Osteoblast (primary cell): ENCODE measurements at regions not wholly inside any gene's neighbourhood (a gene's known extent, or its start where the extent isn't known, plus 50 kb on each side); places are given as distances from the start of the nearest gene placed in this dataset.

Source experiments
- DNase-seq: peaks from one replicate; pipeline ENCODE4 v3.0.0; 2011; ENCODE audit warnings: low spot score, mixed read lengths; ENCODE audit not compliant: insufficient read length; ENCODE audit errors: missing footprints
- H2AFZ ChIP-seq: 2 replicates; pipeline ENCODE4 v1.6.0; 2011; ENCODE audit warnings: mild to moderate bottlenecking, low read length
- H3K27ac ChIP-seq: 2 replicates; pipeline ENCODE4 v1.5.1; 2011; ENCODE audit warnings: mild to moderate bottlenecking, low read depth, low read length, moderate library complexity
- H3K27me3 ChIP-seq: 2 replicates; pipeline ENCODE4 v1.6.0; 2012; ENCODE audit warnings: mild to moderate bottlenecking, control low read depth, inconsistent platforms, low read length, moderate library complexity; ENCODE audit not compliant: insufficient read depth
- H3K36me3 ChIP-seq: 2 replicates; pipeline ENCODE4 v1.5.1; 2011; ENCODE audit warnings: mild to moderate bottlenecking, low read length, control low read depth, moderate library complexity; ENCODE audit not compliant: insufficient read depth
- H3K4me1 ChIP-seq: 2 replicates; pipeline ENCODE4 v1.5.1; 2011; ENCODE audit warnings: mild to moderate bottlenecking, low read length, control low read depth, moderate library complexity; ENCODE audit not compliant: insufficient read depth
- H3K4me2 ChIP-seq: 2 replicates; pipeline ENCODE4 v1.6.0; 2011; ENCODE audit warnings: mild to moderate bottlenecking, low read length; ENCODE audit not compliant: insufficient read depth
- H3K4me3 ChIP-seq: fragments of 200-600 bp; sonication (generic); 3 replicates; pipeline ENCODE4 v1.5.1; 2012; ENCODE audit warnings: mild to moderate bottlenecking, low read length, inconsistent platforms; ENCODE audit not compliant: insufficient read depth
- H3K79me2 ChIP-seq: 2 replicates; pipeline ENCODE4 v1.6.0; 2012; ENCODE audit warnings: mild to moderate bottlenecking, low read length, control low read depth, inconsistent platforms; ENCODE audit not compliant: insufficient read depth
- H3K9me3 ChIP-seq: 2 replicates; pipeline ENCODE4 v1.5.1; 2011; ENCODE audit warnings: low read depth, low read length, control low read depth
- H4K20me1 ChIP-seq: 2 replicates; pipeline ENCODE4 v1.6.0; 2012; ENCODE audit warnings: mild to moderate bottlenecking, low read length, control low read depth; ENCODE audit not compliant: insufficient read depth
- TF ChIP-seq, protein P1 (sequence below): IDR thresholded peaks from 2 replicates; pipeline ENCODE4 v1.5.1; 2011; ENCODE audit warnings: mild to moderate bottlenecking, low read depth, low read length, moderate library complexity; ENCODE audit errors: extremely low read depth

DNA sequence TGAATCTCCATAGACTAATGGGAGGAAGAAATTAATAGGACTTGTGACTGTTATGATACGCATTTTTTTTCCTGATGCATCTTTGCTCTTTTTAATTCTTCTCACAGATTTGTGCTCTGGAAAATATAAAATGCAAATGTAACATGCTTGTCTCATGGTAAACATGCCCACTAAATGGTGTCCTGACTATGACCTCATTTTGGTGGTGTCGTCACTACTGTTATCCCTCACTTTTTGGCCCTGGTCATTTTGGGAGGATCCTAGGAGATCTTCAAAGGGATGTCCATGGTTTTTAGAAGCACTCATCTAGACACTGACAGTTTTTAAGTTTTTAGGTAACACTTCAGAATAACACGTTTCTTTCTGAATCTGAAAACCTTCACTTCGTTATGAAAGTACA lies 790.8 kb upstream of the FBXO33 start:
- H3K27ac ChIP-seq: no peak overlapping the region
- H3K4me3 ChIP-seq: no peak overlapping the region
- H3K9me3 ChIP-seq: no peaks in the 10 kb centered on the region
- H2AFZ ChIP-seq: no peak overlapping the region
- H3K4me1 ChIP-seq: no peaks in the 10 kb centered on the region
- H3K79me2 ChIP-seq: no peaks in the 10 kb centered on the region
- no peaks in the 10 kb centered on the region for H4K20me1 ChIP-seq
- DNase-seq: no peak
- H3K27me3 ChIP-seq: no peaks in the 10 kb centered on the region
- TF ChIP-seq, protein P1, sequence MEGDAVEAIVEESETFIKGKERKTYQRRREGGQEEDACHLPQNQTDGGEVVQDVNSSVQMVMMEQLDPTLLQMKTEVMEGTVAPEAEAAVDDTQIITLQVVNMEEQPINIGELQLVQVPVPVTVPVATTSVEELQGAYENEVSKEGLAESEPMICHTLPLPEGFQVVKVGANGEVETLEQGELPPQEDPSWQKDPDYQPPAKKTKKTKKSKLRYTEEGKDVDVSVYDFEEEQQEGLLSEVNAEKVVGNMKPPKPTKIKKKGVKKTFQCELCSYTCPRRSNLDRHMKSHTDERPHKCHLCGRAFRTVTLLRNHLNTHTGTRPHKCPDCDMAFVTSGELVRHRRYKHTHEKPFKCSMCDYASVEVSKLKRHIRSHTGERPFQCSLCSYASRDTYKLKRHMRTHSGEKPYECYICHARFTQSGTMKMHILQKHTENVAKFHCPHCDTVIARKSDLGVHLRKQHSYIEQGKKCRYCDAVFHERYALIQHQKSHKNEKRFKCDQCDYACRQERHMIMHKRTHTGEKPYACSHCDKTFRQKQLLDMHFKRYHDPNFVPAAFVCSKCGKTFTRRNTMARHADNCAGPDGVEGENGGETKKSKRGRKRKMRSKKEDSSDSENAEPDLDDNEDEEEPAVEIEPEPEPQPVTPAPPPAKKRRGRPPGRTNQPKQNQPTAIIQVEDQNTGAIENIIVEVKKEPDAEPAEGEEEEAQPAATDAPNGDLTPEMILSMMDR: no peak
- H3K4me2 ChIP-seq: no peak overlapping the region
- H3K36me3 ChIP-seq: no peaks in the 10 kb centered on the region

GRCh38 chr14:40221428-40221827 lies 789.2 kb upstream of the FBXO33 start:
- Histone ChIP-seq H3K4me2 (no peak overlapping the region), H4K20me1 (no peaks in the 10 kb centered on the region), H3K9me3 (no peaks in the 10 kb centered on the region), H3K79me2 (no peaks in the 10 kb centered on the region), H2AFZ (no peak overlapping the region), H3K27me3 (no peaks in the 10 kb centered on the region), H3K4me3 (no peak overlapping the region), H3K27ac (no peak overlapping the region), H3K4me1 (no peaks in the 10 kb centered on the region), H3K36me3 (no peaks in the 10 kb centered on the region)
- TF ChIP-seq, protein P1: no peak
- DNase-seq: no peak

DNA sequence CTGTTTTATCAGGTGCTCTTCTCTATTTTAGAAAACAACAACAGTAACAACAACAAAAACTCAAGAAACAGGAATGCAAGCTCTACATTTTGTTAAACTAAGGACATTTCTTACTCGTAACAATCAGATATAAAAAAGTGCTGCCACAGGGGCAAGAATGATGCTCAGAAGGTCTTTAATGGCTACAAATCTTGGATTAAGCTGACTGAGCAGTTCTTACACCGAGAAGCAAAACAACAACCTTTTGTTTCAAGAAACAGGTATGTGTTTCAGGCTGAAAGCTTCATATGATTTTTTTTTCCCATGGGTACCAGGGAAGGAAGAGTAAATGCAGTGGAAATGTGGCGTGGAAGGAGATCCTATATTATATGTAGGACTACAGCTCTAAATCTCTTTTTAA lies 786.8 kb upstream of the FBXO33 start:
- H4K20me1 ChIP-seq: no peaks in the 10 kb centered on the region
- no peaks in the 10 kb centered on the region for H3K9me3 ChIP-seq
- no peaks in the 10 kb centered on the region for H3K4me1 ChIP-seq
- H3K4me3 ChIP-seq: no peak overlapping the region
- H2AFZ ChIP-seq: no peak overlapping the region
- H3K36me3 ChIP-seq: no peaks in the 10 kb centered on the region
- H3K27me3 ChIP-seq: no peaks in the 10 kb centered on the region
- H3K27ac ChIP-seq: no peak overlapping the region
- DNase-seq: no peak
- no peak overlapping the region for H3K4me2 ChIP-seq
- TF ChIP-seq, protein P1: no peak
- no peaks in the 10 kb centered on the region for H3K79me2 ChIP-seq

- H3K4me1 ChIP-seq: no peaks in the 10 kb centered on the region
- H3K27me3 ChIP-seq: no peaks in the 10 kb centered on the region
- H3K27ac ChIP-seq: no peak overlapping the region
- no peak for DNase-seq
- H3K36me3 ChIP-seq: no peaks in the 10 kb centered on the region
- H4K20me1 ChIP-seq: no peaks in the 10 kb centered on the region
- H3K4me3 ChIP-seq: no peak overlapping the region
- no peaks in the 10 kb centered on the region for H3K9me3 ChIP-seq
- no peaks in the 10 kb centered on the region for H3K79me2 ChIP-seq
- no peak overlapping the region for H2AFZ ChIP-seq
- H3K4me2 ChIP-seq: no peak overlapping the region
- TF ChIP-seq, protein P1: no peak
Observed at GRCh38 chr14:40218282-40218941, 786.2 kb upstream of the FBXO33 start.
